MM.1S (cell line): ENCODE measurements at regions not wholly inside any gene's neighbourhood (a gene's known extent, or its start where the extent isn't known, plus 50 kb on each side); places are given as distances from the start of the nearest gene placed in this dataset.

Experiments used
- CTCF ChIP-seq: fragments of 300-600 bp; sonication (generic); IDR thresholded peaks from 2 replicates; pipeline ENCODE4 v1.5.1; 2016; ENCODE audit warnings: antibody characterized with exemption, low read length, mixed read lengths
- EZH2phosphoT487 ChIP-seq: fragments of 300-600 bp; sonication (generic); IDR thresholded peaks from 2 replicates; pipeline ENCODE4 v1.6.1; 2018; ENCODE audit warnings: antibody characterized with exemption, low read length

GRCh38 chr5:162456086-162456485, 388.5 kb downstream of the GABRG2 start:
- TF ChIP-seq CTCF (no peak), EZH2phosphoT487 (no peak)
